Dermis blood vessel endothelial cell (primary cell): ENCODE measurements at regions not wholly inside any gene's neighbourhood (a gene's known extent, or its start where the extent isn't known, plus 50 kb on each side); places are given as distances from the start of the nearest gene placed in this dataset.
"Not testable (repeated sequence)": the region's sequence is repeated elsewhere in the genome, so short reads cannot be mapped to it uniquely, and the experiment has no call there.

Experiments used
- DNase-seq: peaks from one replicate; pipeline ENCODE4 v3.0.0; 2010

- no peak for DNase-seq
These were observed 736.1 kb upstream of the FRG1 start for GRCh38 chr4:189204616-189205015.

- no peak for DNase-seq
These were observed 733.7 kb upstream of the FRG1 start for GRCh38 chr4:189206953-189207352.

DNA sequence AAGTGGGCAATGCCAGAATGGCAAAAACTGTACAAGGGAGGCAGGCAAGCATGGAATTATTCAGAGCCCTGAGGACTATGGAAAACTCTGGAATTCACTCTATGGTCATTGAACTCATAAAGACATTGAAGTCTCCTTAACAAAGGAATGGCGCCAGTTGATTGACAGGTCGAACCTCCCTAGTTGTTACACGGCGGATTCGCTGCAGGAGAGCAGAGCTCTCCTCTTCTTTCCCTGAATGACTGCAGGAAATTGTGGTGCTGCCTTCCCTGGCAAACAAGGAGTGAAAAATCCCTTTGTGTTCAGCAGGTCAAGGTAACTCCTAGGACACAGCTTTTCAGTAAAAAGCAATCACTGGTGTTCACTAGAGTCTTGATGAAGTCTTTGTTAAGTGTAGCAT lies 732.8 kb upstream of the FRG1 start:
- no peak for DNase-seq

- no peak for DNase-seq
These were observed 725.1 kb upstream of the FRG1 start for GRCh38 chr4:189215574-189215973.

DNA sequence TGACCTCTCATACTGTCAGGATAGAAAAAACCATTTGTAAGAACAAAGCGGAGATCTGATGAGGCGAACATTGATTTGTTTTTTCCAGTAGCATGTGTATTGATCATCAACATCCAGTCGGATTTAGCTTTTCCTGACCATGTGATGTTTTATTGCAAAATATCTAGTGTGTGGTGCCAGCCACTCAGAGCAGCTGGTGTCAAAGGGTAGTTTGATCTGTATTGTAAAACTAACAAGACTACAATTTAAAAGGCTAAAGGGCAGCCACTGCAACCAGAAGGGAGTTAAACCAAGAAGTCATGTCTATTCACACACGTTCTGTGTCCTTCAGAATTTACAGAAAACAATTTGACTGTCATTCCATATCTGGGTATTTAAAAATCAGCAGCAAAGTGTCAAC lies 719.0 kb upstream of the FRG1 start:
- no peak for DNase-seq

DNA sequence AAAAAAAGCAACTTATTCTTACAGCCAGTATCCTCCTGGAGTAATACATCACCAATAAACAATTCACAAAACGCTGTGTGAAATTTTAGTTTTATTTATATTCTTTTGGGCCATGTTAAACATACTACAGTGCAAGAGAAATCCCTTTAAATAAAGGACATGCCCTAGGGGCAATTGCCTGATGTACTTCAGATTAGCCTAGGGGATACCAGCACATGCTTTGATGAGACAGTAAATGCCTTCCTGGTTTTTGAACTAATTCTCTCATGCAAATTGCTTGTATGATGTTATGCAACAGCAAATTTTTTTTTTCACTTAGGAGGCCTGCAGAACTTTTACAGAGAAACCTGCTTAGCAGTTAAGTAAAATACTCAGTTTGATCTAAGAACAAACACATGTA lies 711.9 kb upstream of the FRG1 start:
- DNase-seq: no peak

GRCh38 chr4:189232274-189232673 lies 708.4 kb upstream of the FRG1 start:
- DNase-seq: no peak

GRCh38 chr4:189233754-189234153 lies 706.9 kb upstream of the FRG1 start:
- not testable (repeated sequence) for DNase-seq

GRCh38 chr4:189234948-189235347 lies 705.7 kb upstream of the FRG1 start:
- not testable (repeated sequence) for DNase-seq

- no peak for DNase-seq
These were observed 705.1 kb upstream of the FRG1 start for GRCh38 chr4:189235599-189235998.

DNA sequence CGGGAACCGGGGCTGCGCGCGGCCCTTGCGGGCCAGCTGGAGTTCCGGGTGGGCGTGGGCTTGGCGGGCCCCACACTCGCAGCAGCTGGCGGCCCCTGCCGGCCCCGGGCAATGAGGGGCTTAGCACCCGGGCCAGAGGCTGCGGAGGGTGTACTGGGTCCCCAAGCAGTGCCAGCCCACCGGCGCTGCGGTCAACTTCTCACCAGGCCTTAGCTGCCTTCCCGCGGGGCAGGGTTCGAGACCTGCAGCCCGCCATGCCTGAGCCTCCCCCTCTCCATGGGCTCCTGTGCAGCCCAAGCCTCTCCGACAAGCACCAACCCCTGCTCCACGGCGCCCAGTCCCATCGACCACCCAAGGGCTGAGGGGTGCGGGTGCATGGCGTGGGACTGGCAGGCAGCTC lies 704.4 kb upstream of the FRG1 start:
- DNase-seq: not testable (repeated sequence)

- no peak for DNase-seq
These were observed 703.3 kb upstream of the FRG1 start for GRCh38 chr4:189237340-189237739.

- DNase-seq: no peak
These were observed 685.0 kb upstream of the FRG1 start for GRCh38 chr4:189255636-189256035.

GRCh38 chr4:189261475-189261874 lies 679.2 kb upstream of the FRG1 start:
- DNase-seq: no peak

DNA sequence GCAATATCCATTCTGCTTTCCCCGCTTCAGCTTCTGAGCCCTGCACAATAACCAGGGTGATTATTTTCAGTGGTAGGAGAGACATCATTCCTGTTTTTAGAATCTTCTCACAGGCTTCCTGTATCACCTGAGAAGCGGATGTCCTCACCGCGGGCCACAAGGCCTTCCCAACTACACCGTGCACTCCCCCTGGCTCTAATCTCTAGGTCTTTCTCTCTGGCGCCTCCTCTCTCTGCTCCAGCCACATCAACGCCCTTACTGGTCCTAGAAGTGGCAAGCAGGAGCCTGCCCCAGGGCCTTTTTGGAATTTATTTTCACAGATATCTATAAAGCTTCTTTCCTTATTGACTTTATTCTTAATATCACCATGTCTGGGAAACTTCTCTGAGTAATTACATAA lies 675.2 kb upstream of the FRG1 start:
- no peak for DNase-seq

- no peak for DNase-seq
These were observed 673.2 kb upstream of the FRG1 start for GRCh38 chr4:189267312-189267965.

GRCh38 chr4:189278597-189279165 lies 662.0 kb upstream of the FRG1 start:
- DNase-seq: no peak

DNA sequence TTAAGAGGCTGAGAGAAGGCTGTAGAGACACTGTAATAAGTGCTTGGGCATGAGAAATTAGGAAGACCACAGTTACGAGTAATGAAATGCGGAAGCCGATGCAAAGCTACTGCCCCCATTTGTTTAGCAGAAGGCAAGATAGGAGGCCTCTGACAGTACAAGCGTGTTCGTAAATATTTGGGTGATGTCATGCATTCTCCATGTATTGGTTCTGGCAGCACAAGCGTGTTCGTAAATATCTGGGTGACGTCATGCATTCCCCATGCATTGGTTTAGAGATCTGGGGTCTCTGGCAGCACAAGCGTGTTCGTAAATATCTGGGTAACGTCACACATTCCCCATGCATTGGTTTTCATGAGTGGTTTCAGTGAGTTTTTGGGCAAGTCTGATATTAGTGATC lies 661.5 kb upstream of the FRG1 start:
- no peak for DNase-seq

DNA sequence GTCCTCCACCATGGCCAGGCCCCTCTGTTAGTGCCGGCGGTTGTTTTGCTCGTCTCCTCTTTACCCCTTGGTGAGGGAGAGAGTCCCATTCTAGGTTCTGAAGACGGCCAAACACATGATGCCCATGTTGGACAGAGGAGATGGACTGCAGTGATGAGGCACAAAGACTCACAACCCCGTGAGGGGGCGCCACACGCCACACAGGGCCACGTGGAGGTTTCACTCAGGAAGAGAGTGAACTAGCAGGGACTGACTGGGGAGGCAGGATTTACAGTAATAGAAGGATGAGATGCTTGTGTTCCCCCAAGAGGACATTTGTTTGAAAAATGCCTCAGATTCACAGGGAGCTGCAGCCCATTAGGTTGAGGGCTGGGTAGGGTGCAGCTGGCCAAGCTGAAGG lies 655.3 kb upstream of the FRG1 start:
- no peak for DNase-seq

DNA sequence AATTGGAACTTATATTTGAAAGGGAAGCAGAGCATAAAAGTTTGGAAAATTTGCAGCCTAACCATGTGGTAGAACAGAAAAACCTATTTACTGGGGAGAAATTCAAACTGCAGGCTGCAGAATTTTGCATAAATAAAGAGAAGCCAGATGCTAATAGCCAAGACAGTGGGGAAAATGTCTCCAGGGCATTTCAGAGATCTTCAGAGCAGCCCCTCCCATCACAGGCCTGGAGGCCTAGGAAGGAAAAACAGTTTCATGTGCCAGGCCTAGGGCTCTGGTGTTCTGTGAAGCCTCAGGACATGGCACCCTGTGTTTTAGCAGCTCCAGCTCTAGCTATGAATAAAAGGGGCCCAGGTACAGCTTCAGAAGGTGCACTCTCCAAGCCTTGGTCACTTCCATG lies 648.7 kb upstream of the FRG1 start:
- no peak for DNase-seq

- no peak for DNase-seq
These were observed 647.2 kb upstream of the FRG1 start for GRCh38 chr4:189293459-189293858.

DNA sequence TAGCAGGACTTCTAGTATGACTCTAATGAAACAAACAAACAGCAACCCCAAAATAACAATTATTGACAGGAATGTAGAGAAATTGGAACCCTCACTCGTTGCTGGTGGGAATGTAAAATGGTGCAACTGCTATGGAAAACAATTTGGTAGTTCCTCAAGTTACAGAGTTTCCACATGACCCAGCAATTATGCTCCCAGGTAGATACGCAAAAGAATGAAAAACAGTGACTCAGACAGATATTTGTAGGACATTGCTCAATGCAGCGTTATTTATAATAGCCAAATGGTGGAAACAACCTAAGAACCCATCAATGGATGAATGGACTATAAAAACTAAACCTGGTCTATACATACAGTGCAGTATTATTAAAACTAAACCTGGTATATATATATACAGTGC lies 646.1 kb upstream of the FRG1 start:
- no peak for DNase-seq

- DNase-seq: no peak
These were observed 641.0 kb upstream of the FRG1 start for GRCh38 chr4:189299706-189300105.

DNA sequence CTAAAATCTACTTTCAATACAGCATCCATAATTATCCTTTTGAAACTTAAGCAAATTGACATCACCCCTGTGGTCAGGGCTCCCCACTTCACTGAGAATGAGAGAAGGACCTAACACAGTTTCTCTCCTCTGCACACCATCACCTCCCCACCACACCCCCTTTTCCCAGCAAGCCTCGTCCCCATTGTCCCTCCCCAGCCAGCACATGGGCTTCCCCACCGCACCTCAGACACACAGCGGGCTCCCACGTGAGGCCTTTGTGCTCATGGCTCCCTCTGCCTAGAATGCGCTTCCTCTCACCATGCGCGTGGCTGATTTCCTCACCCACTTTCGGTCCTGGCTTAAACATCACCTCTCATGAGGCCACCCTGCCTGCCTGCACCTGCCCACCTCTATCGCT lies 639.0 kb upstream of the FRG1 start:
- DNase-seq: no peak

DNA sequence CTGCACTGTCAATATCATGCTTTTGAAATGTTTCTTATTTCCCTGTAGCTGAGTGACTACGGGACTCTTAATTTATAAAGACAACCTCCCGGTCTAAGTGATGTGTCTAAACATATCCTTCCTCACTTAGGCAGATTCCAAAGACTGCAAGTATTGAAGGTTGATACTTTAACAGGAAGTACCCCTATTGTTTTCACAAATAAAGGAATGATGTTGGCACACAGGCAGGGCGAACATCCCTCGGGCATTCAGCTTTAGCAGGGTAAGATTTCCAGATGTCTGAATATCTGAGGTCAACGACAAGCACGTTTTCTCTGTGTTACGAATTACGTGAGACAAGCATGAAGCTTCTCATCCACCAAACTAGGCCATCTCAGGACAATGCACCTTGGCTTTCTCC lies 638.0 kb upstream of the FRG1 start:
- DNase-seq: no peak
